HG03442 (cell line): ENCODE measurements at regions not wholly inside any gene's neighbourhood (a gene's known extent, or its start where the extent isn't known, plus 50 kb on each side); places are given as distances from the start of the nearest gene placed in this dataset.

Experiments
- ATAC-seq: cut with Tn5 transposase; IDR thresholded peaks from one replicate; pipeline ENCODE4 v1.9.1; 2021; ENCODE audit warnings: mild to moderate bottlenecking, moderate library complexity; ENCODE audit not compliant: unreplicated experiment

DNA sequence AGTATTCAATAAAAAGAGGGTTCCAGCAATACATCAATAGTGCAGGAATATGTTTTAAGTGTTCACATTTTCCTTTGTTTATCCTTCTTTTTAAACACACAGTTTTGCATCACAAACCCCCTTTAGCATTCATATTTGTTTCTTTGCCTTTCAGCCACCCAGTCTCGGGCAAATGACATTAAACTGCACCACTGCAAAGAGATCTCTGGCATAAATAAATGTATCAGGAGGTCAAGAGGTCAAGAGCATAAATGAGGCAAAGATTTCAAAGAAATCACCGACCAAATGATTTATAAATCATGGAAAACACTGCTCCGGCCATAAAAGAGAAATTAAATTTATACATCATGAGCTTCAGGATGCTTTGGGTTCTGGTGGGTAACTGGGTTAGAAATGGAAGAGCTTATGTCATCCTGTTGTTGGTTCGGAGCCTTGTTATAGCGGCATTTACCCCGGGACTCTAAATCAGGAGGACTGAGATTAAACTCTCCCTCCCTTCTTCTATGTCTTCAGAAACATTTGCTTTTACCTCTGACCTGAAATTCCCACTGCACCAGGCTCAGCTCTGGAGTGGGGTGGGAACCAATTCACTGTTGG lies 449.6 kb upstream of the CLINT1 start:
- ATAC-seq = no peak

DNA sequence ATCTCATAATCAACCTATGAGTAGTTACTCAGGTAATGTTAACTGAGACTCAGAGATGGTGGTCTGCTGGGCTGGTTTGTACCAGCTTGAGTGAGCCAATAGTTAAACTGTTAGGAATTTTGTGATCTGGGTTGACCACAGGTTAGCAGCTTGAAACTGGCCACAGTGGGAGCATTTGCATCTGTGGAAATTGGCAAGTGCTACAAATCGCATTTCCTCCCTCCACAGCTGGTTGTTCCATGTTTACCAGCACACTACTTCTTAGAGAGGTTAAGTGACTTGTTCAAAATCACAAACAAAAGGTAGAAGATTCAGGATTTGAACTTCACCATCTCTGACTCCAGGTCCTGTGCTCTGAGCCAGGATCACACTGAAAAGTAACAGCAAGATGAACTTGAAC lies 446.9 kb upstream of the CLINT1 start:
- ATAC-seq = no peak

- no peak for ATAC-seq
Measured at GRCh38 chr5:158304607-158305006, 445.7 kb upstream of the CLINT1 start.

GRCh38 chr5:158303883-158304282 lies 444.9 kb upstream of the CLINT1 start:
- ATAC-seq = no peak

DNA sequence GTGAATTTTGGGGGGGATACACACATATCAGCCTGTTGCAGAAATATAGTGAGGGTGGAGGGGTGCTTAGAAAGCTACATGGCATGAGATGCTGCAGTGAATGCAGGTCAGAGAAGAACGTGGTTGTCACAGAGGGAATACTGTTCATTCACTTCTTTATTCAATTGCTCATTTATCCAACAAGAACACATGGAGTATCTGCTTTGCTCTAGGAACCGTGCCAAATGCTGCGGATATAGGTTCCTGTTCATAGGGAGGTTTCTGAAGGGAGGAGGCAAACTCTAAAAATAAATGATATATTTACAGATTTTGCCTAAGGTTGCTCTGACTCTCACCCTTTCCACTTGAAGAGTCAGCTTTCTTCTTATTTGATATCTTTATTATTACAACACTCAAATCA lies 444.3 kb upstream of the CLINT1 start:
- no peak for ATAC-seq

DNA sequence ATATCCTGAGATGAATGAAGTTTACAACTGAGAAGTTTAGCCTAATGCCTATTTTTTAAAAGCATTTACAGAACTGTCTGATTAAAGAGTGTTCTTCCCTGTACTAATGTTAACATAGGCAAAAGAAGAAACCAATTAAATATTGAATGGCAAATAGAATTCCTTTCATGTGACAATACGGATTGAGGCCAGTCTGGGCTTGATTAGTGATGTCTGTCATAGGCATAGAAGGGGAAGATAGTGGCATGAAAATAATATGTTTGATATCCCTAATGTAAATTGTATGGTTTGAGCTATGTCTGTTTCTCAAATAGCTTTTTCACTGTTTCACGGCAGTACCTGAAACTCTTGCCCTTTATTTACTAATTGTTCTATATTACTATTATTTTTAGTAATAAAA lies 443.1 kb upstream of the CLINT1 start:
- no peak for ATAC-seq

DNA sequence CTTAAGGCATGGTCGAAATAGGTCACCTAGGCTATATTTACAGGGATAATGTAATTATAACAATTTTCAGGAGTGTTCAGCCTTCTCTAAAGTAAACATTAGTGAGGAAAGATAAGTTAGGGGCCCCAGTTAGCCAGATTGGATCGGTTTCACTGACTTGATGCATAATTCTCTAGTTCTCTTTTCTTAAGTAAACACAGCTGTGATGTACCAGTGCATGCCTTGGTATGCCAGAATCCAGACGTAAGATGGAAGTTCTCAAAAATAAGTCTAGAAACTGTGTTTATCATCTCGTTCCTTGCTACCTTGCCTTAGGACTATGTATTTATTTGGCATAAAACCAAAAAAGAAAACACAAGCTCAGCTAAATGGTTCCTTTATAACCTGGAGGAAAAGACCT lies 442.2 kb upstream of the CLINT1 start:
- ATAC-seq = no peak

- no peak for ATAC-seq
Measured at GRCh38 chr5:158300256-158300655, 441.3 kb upstream of the CLINT1 start.

GRCh38 chr5:158297002-158297527 lies 438.1 kb upstream of the CLINT1 start:
- no peak for ATAC-seq

DNA sequence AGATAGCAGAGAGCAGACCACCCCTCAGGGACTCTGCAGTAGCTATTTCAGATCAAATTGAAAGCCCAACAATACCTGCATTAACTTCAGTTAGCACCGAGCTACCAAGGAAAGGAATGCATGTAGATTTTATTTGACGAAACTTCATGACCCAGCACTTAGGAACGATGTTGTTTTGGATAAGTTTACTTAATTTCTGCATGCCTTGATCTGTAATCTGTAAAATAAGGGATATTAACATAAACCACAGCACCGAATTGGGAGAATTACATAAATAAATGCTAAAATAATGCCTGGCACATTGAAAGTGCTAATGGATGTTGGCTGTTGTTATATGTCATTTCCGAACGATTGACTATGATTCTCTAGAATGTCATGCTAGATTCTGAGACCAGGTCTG lies 435.8 kb upstream of the CLINT1 start:
- ATAC-seq = no peak

DNA sequence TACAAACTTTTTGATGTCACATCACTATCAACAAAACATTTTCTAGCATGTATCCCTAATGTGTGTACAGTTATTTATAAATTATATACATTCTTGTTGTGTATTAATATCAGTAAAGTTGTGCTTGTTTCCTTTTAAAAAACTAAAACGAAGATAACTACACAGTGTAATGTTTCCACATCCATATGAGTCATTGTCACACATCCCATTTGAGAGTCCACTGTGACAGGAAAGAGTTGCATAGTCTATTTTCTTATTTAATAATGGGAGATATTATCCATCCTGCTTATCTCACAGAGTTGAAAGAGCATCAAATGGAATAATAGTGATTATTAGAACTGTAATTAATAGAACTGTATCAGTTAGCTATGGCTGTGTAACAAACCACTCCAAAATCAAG lies 434.0 kb upstream of the CLINT1 start:
- no peak for ATAC-seq

- no peak for ATAC-seq
Measured at GRCh38 chr5:158289967-158290366, 431.0 kb upstream of the CLINT1 start.

GRCh38 chr5:158288272-158288657 lies 429.3 kb upstream of the CLINT1 start:
- no peak for ATAC-seq

DNA sequence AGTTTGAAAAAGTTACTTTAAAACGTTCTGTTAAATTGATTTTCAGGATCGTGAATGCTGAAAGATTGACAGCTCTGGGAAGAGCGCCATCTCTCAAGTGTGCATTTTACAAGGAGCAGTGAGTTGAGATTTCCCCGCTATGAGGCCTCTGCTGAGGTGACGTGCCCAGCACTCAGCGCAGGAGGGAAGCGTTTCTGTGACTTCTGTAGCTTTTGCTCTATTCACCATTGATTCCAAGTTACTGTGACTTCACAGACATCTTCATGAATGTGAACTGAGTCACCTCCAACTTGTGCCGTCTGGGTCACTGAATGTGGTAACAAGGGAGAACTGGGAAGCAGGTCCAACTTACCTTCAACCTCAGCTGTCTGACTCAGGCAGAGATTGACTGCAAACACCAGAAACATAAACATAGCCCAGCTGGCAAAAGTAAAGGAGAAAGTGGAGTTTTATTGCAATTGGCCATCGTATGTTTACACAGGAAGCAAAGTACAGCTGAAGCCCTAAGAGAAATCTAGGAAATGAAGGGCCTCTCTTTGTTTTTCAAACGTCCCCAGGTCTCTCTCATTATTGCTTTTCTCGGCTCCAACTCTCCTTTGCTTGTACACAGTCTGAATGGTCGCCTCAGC lies 428.8 kb upstream of the CLINT1 start:
- ATAC-seq = no peak

DNA sequence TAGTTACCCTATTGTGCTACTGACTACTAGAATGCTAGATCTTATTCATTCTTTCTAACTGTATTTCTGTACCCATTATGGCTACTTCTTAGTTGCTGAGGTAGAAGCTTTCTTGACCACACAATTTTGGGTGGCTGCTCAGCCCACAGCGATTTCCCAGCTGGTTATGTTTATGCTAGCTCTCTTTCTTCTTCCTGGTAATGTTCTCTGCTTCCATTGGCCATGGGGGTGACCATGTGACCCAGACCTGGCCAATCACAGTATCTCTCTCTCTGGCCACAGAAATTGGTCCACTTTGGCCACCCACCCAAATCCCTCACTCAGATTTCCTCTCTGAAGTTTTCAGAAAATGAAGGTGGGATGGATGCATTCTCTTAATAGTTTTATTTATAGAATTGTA lies 427.9 kb upstream of the CLINT1 start:
- no peak for ATAC-seq

DNA sequence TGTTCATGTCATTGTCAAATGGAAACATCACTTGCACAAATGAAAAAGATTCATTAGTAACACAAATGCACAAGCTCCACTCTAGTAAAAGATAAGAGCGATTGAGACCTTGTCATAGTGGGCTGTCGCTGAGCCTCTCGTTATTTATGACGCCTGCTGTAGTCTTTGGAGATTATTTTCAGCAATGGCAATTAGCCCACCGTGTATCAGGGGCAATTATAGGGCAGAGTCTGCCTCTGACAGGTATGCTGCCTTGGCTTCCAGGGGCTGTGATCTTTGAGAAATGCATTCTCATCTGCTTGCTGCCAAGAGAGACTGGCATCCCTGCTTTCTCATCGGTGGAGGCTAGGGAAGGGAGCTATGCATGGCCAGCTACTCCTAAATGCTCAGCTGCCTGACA lies 426.8 kb upstream of the CLINT1 start:
- no peak for ATAC-seq

DNA sequence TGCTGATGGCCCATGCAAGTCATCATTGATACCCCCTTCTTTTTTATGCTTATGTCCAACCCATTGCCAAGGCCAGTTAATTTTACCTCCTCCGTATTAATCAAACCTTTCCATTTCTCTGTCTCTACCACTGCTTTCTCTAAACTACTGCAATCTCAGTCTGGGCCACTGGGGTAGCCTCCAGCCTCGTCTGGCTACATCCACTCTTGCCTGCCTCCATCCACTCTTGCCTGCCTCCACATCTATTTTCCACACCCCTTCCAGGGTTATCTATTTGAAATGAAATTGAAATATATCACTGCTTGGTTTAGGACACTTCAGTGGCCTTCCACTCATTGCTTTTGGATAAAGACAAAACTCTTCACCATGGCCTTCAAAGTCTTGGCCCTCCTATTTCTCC lies 425.3 kb upstream of the CLINT1 start:
- no peak for ATAC-seq

DNA sequence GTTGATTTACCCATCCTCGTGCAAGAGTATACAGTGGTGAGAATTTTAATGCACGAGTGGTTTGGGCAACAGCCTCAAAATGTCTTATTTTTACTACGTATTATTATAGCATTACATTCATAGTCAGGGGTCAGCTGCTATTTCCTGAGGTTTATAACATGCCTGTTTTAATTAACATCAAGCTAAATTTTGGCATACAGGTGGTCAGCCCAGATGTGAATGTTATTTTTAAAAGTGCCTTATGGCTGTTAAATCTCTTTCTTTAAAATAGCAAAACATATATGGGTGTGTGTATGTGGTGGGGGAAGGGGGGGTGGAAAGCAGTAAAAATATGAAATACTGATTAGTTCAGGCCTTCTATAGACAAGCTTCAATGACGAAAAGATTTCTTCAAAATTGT lies 424.5 kb upstream of the CLINT1 start:
- no peak for ATAC-seq

- ATAC-seq = no peak
Measured at GRCh38 chr5:158278216-158278925, 419.4 kb upstream of the CLINT1 start.

DNA sequence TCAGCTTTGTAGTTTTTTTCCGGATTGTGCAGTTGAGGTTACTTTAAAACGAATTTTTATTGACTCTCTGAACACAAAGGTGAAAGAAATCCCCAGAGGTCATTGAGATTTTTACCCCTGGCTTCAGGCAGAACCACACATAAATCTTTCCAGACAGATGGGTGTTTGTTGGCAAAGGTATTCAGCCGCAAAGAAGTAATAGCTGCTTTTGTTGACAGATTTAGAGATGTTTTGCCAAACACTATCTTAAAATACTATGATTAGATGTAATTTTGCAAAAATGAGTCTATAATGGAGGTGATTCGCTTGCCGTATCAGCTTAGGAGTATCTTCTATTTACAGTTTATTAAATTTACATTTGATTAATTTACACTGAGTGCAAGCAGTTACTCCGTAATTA lies 418.3 kb upstream of the CLINT1 start:
- ATAC-seq = no peak

- ATAC-seq = no peak
Measured at GRCh38 chr5:158276692-158277091, 417.7 kb upstream of the CLINT1 start.

GRCh38 chr5:158275511-158275910 lies 416.6 kb upstream of the CLINT1 start:
- ATAC-seq = no peak
